HCT116 (cell line): ENCODE measurements at regions not wholly inside any gene's neighbourhood (a gene's known extent, or its start where the extent isn't known, plus 50 kb on each side); places are given as distances from the start of the nearest gene placed in this dataset.

ENCODE experiments used
- ATAC-seq: fragments of 200-7000 bp; cut with Tn5 transposase; 2 replicates; pipeline ENCODE4 v1.9.1; 2020; ENCODE audit warnings: mild to moderate bottlenecking, moderate library complexity
- BruUV-seq: library from RNA; stranded (reverse); fragments of 400-500 nt; replicated peaks from 2 replicates; lab custom pipeline; 2021; lab: Mats Ljungman, UMichigan
- CTCF ChIA-PET: fragments of 300-600 bp; sonication (Branson Sonifier 250); formaldehyde crosslinking; loops from one replicate; lab custom pipeline; 2021; ENCODE audit warnings: antibody characterized with exemption; lab: Charles Lee
- POLR2A ChIA-PET: fragments of 300-600, 350-600 bp; sonication (Branson Sonifier 250); formaldehyde crosslinking; loops from one replicate; lab custom pipeline; 2021; ENCODE audit warnings: antibody characterized with exemption; lab: Charles Lee
- RAD21 ChIA-PET, 2 experiments: fragments of 300-600 bp; sonication (Branson Sonifier 250); formaldehyde crosslinking; loops; one replicate each; lab custom pipeline; 2023; ENCODE audit warnings: low total read pairs in 2 of 2; ENCODE audit not compliant: uncharacterized antibody in 2 of 2, unreplicated experiment in 2 of 2, low non-redundant PET in 1 of 2; lab: Charles Lee
- DNase-seq: peaks from one replicate; pipeline ENCODE4 v3.0.0-alpha.2; 2010; ENCODE audit warnings: low read depth, low spot score
- H2AFZ ChIP-seq: fragments of 200-600 bp; shearing (Covaris generic), sonication (generic); 2 replicates; pipeline ENCODE4 v1.6.1; 2017; ENCODE audit warnings: low read depth, mixed run types, mixed read lengths, antibody characterized with exemption, low read length; ENCODE audit not compliant: poor library complexity, severe bottlenecking
- H3K27ac ChIP-seq: 2 replicates; pipeline ENCODE4 v1.5.1; 2012; ENCODE audit warnings: low read depth, low read length
- H3K27me3 ChIP-seq: fragments of 200-600 bp; sonication (generic); 2 replicates; pipeline ENCODE4 v1.6.1; 2016; ENCODE audit warnings: mixed run types, low read length, mixed read lengths; ENCODE audit not compliant: insufficient read depth
- H3K36me3 ChIP-seq, 2 experiments: fragments of 200-500 bp in 1 of 2; fragments of 200-600 bp in 1 of 2; sonication (Bioruptor generic) in 1 of 2; sonication (generic) in 1 of 2; 2 replicates each; pipeline versions ENCODE4 v1.5.1 to v1.6.1; 2014 to 2016; ENCODE audit warnings: low read length in 2 of 2, inconsistent platforms in 1 of 2, mixed read lengths in 1 of 2, mixed run types in 1 of 2; ENCODE audit not compliant: insufficient read depth in 2 of 2, control insufficient read depth in 1 of 2
- H3K4me1 ChIP-seq, 2 experiments: fragments of 200-600 bp in 1 of 2; sonication (generic) in 1 of 2; 2 replicates each; pipeline versions ENCODE4 v1.5.1 to v1.6.1; 2012 to 2017; ENCODE audit warnings: low read length in 2 of 2, inconsistent platforms in 1 of 2, mild to moderate bottlenecking in 1 of 2, mixed read lengths in 1 of 2, mixed run types in 1 of 2, moderate library complexity in 1 of 2; ENCODE audit not compliant: insufficient read depth in 2 of 2, control insufficient read depth in 1 of 2
- H3K4me2 ChIP-seq: fragments of 200-600 bp; sonication (generic); 2 replicates; pipeline ENCODE4 v1.6.1; 2017; ENCODE audit warnings: mixed run types, low read length, mixed read lengths
- H3K4me3 ChIP-seq, 2 experiments: fragments of 200-600 bp in 1 of 2; sonication (generic) in 1 of 2; replicated peaks in 1 of 2; 2 replicates each; pipeline ENCODE4 v1.5.1; 2011 to 2016; ENCODE audit warnings: low read length in 2 of 2, control low read depth in 1 of 2, low read depth in 1 of 2, mild to moderate bottlenecking in 1 of 2, mixed read lengths in 1 of 2, mixed run types in 1 of 2
- H3K79me2 ChIP-seq: fragments of 200-600 bp; sonication (generic); 2 replicates; pipeline ENCODE4 v1.6.1; 2017; ENCODE audit warnings: mild to moderate bottlenecking, mixed run types, low read length, moderate library complexity, mixed read lengths; ENCODE audit not compliant: insufficient read depth
- H3K9ac ChIP-seq: fragments of 200-600 bp; sonication (generic); 2 replicates; pipeline ENCODE4 v1.6.1; 2016; ENCODE audit warnings: low read length, mixed read lengths
- H3K9me2 ChIP-seq: fragments of 200-600 bp; sonication (generic), shearing (Covaris generic); 2 replicates; pipeline ENCODE4 v1.6.1; 2017; ENCODE audit warnings: mixed run types, mild to moderate bottlenecking, moderate library complexity; ENCODE audit not compliant: insufficient read depth
- H3K9me3 ChIP-seq, 2 experiments: fragments of 200-500 bp in 1 of 2; fragments of 200-600 bp in 1 of 2; sonication (Bioruptor generic) in 1 of 2; sonication (generic) in 1 of 2; 2 replicates each; pipeline ENCODE4 v1.6.1; 2014 to 2017; ENCODE audit warnings: low read length in 2 of 2, mixed read lengths in 2 of 2, inconsistent platforms in 1 of 2, low read depth in 1 of 2, mild to moderate bottlenecking in 1 of 2, mixed run types in 1 of 2, moderate library complexity in 1 of 2; ENCODE audit not compliant: control insufficient read depth in 1 of 2, insufficient read depth in 1 of 2
- H4K20me1 ChIP-seq: fragments of 200-600 bp; sonication (generic), shearing (Covaris generic); 2 replicates; pipeline ENCODE4 v1.6.1; 2017; ENCODE audit warnings: mixed run types, mild to moderate bottlenecking, moderate library complexity; ENCODE audit not compliant: insufficient read depth
- CBX3 ChIP-seq: IDR thresholded peaks from 2 replicates; pipeline ENCODE4 v1.6.1; 2012; ENCODE audit warnings: low read depth
- CEBPB ChIP-seq: IDR thresholded peaks from 2 replicates; pipeline ENCODE4 v1.6.1; 2012; ENCODE audit warnings: low read depth
- JUND ChIP-seq: IDR thresholded peaks from 2 replicates; pipeline ENCODE4 v1.6.1; 2012
- POLR2AphosphoS5 ChIP-seq: IDR thresholded peaks from 2 replicates; pipeline ENCODE4 v1.6.1; 2011; ENCODE audit warnings: mild to moderate bottlenecking, low read depth, low read length, moderate library complexity
- RAD21 ChIP-seq: IDR thresholded peaks from 2 replicates; pipeline ENCODE4 v1.6.1; 2012; ENCODE audit warnings: low read depth, mild to moderate bottlenecking
- SP1 ChIP-seq: IDR thresholded peaks from 2 replicates; pipeline ENCODE4 v1.6.1; 2012; ENCODE audit warnings: low read depth
- TCF7L2 ChIP-seq: IDR thresholded peaks from 2 replicates; pipeline ENCODE4 v1.7.0; 2011; ENCODE audit warnings: borderline replicate concordance, inconsistent platforms; ENCODE audit not compliant: insufficient read depth, insufficient read length; ENCODE audit errors: extremely low read depth
- ZFX ChIP-seq: fragments of 450-650 bp; IDR thresholded peaks from 2 replicates; pipeline ENCODE4 v1.6.1; 2017
- intact Hi-C: fragments of 100-400 bp; cut with micrococcal nuclease; formaldehyde crosslinking; loops from 2 replicates; pipeline ENCODE4 v1.10.0; 2022
- TF ChIP-seq, protein P1 (sequence below): IDR thresholded peaks from 2 replicates; pipeline ENCODE4 v1.6.1; 2011; ENCODE audit warnings: mild to moderate bottlenecking, low read length, moderate library complexity; ENCODE audit not compliant: insufficient replicate concordance; ENCODE audit errors: extremely low read depth
- TF ChIP-seq, protein P2 (sequence below), 3 experiments: fragments of 200-600 bp in 1 of 3; sonication (generic) in 1 of 3; IDR thresholded peaks in 2 of 3; conservative IDR thresholded peaks in 1 of 3; 2 replicates each; pipeline ENCODE4 v1.5.1; 2012 to 2017; ENCODE audit warnings: low read depth in 2 of 3, low read length in 2 of 3, antibody characterized with exemption in 1 of 3, borderline replicate concordance in 1 of 3, control low read depth in 1 of 3, mild to moderate bottlenecking in 1 of 3, mixed read lengths in 1 of 3, mixed run types in 1 of 3, moderate library complexity in 1 of 3; ENCODE audit not compliant: insufficient read depth in 1 of 3
- TF ChIP-seq, protein P3 (sequence below): IDR thresholded peaks from 2 replicates; pipeline ENCODE4 v1.6.1; 2012

DNA sequence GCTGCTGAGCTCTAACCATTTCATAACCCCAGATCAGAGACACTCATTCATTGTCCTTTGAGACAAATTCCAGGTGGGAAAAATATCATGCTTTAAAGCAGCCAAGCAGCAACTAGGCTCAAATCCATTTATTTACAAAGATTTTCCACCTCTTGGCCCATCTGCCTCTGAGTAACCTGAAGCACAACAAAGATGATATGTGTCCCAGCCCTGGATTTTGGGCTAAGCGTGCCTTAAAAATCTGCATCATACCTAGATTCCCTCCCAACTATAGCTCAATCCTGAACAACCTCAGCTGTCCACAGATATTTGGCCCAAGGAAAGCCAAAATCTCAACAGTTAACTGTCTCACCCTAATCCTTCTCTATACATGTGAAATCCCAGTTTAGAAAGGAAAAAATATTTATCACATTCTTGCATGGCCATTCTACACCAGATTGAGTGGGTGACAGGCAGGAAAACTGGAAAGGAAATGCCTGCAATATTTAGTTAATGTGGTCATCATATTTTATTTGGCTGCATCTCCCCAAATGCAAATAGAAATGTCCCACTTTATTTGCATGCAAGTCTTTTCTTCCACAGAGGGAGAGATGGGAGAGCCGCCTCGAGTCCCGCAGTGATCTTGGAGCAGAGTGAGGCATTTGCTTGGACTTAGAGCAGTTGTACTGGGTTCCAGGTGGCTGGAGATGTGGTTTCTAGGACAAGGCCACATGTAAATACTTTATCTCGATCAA lies 146.4 kb upstream of the EOLA2 start:
- no peak overlapping the region for H3K4me3 ChIP-seq
- no peak for TF ChIP-seq SP1
- no peak for TF ChIP-seq CBX3
- TF ChIP-seq, protein P1, sequence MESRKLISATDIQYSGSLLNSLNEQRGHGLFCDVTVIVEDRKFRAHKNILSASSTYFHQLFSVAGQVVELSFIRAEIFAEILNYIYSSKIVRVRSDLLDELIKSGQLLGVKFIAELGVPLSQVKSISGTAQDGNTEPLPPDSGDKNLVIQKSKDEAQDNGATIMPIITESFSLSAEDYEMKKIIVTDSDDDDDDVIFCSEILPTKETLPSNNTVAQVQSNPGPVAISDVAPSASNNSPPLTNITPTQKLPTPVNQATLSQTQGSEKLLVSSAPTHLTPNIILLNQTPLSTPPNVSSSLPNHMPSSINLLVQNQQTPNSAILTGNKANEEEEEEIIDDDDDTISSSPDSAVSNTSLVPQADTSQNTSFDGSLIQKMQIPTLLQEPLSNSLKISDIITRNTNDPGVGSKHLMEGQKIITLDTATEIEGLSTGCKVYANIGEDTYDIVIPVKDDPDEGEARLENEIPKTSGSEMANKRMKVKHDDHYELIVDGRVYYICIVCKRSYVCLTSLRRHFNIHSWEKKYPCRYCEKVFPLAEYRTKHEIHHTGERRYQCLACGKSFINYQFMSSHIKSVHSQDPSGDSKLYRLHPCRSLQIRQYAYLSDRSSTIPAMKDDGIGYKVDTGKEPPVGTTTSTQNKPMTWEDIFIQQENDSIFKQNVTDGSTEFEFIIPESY, result no peak
- no peak for TF ChIP-seq CEBPB
- no peak for TF ChIP-seq POLR2AphosphoS5
- TF ChIP-seq, protein P2, sequence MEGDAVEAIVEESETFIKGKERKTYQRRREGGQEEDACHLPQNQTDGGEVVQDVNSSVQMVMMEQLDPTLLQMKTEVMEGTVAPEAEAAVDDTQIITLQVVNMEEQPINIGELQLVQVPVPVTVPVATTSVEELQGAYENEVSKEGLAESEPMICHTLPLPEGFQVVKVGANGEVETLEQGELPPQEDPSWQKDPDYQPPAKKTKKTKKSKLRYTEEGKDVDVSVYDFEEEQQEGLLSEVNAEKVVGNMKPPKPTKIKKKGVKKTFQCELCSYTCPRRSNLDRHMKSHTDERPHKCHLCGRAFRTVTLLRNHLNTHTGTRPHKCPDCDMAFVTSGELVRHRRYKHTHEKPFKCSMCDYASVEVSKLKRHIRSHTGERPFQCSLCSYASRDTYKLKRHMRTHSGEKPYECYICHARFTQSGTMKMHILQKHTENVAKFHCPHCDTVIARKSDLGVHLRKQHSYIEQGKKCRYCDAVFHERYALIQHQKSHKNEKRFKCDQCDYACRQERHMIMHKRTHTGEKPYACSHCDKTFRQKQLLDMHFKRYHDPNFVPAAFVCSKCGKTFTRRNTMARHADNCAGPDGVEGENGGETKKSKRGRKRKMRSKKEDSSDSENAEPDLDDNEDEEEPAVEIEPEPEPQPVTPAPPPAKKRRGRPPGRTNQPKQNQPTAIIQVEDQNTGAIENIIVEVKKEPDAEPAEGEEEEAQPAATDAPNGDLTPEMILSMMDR (IDR thresholded peaks at IDR 0.05 in 2 of 3, conservative IDR thresholded peaks at IDR 0.05 in 1 of 3; ENCODE audit: borderline replicate concordance in 1 of 3, insufficient read depth in 1 of 3, low read depth in 2 of 3, low read length in 2 of 3), result no peak
- no peak for TF ChIP-seq RAD21
- no peak for TF ChIP-seq JUND
- TF ChIP-seq, protein P3, sequence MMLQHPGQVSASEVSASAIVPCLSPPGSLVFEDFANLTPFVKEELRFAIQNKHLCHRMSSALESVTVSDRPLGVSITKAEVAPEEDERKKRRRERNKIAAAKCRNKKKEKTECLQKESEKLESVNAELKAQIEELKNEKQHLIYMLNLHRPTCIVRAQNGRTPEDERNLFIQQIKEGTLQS, result no peak
- no peak for TF ChIP-seq TCF7L2
- no peak for TF ChIP-seq ZFX
- no peak for DNase-seq
- ChIA-PET POLR2A (no interaction called here), CTCF (no interaction called here), RAD21 (no interaction called here)
- no peaks in the 10 kb centered on the region for H3K9me3 ChIP-seq
- H3K9ac ChIP-seq, result no peak overlapping the region
- H4K20me1 ChIP-seq, result no peaks in the 10 kb centered on the region
- H3K27ac ChIP-seq, result no peak overlapping the region
- intact Hi-C loops, result no loop called here
- no peaks in the 10 kb centered on the region for H3K79me2 ChIP-seq
- no peak for ATAC-seq
- no peaks in the 10 kb centered on the region for H3K27me3 ChIP-seq
- no peaks in the 10 kb centered on the region for H3K9me2 ChIP-seq
- H3K4me1 ChIP-seq, result no peaks in the 10 kb centered on the region
- H3K4me2 ChIP-seq, result no peak overlapping the region
- no peaks in the 10 kb centered on the region for H3K36me3 ChIP-seq
- BruUV-seq, result no TSS peak
- H2AFZ ChIP-seq, result no peak overlapping the region
